Activated CD4-positive, alpha-beta T cell treated with anti-CD3 and anti-CD28 coated beads for 48 hours (primary cell): ENCODE measurements at regions not wholly inside any gene's neighbourhood (a gene's known extent, or its start where the extent isn't known, plus 50 kb on each side); places are given as distances from the start of the nearest gene placed in this dataset.

Source experiments
- DNase-seq: peaks from one replicate; pipeline ENCODE4 v3.0.0-alpha.2; 2020

DNA sequence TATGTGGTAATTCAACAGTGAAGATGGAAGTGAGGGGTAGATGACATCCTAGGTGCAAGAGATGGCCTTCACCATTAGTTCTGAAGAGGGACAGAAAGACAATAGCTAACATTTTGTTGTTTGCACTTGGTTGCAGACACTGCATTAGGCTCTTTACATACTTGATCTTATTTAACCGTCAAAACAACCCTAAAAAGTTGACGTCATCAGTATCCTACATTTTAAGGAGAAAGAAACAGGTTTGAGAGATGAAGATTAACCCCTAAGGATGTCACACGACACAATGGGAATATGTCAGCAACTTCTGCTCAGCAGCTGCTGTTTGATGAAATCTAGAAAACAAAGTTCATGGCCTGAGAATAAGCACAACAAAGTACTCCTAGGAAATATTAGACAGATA, 72.6 kb upstream of the MC3R start:
- DNase-seq, result no peak

GRCh38 chr20:56178219-56178618, 70.3 kb upstream of the MC3R start:
- DNase-seq, result no peak

GRCh38 chr20:56179051-56179450, 69.5 kb upstream of the MC3R start:
- no peak for DNase-seq

- no peak for DNase-seq
Measured at GRCh38 chr20:56181583-56181982, 66.9 kb upstream of the MC3R start.

- no peak for DNase-seq
Measured at GRCh38 chr20:56187534-56188165, 60.9 kb upstream of the MC3R start.

DNA sequence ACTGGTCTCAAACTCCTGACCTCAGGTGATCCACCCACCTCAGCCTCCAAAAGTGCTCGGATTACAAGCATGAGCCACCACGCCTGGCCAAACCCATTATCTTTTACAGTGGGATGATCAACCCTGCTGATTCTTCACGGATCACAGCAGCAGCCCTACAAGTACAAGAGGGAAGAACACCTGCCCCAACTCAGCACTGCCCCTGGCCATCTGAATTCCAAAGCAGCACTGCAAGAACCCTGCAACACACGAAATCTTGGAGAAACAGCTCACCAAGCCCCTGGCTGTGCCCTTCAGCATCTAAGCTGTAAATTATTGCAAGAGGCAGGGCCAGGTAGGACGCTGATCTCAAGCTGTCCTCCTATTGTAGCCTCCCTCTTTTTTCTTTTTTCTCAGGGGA, 54.5 kb upstream of the MC3R start:
- DNase-seq, result no peak

- no peak for DNase-seq
Measured at GRCh38 chr20:56195946-56196345, 52.6 kb upstream of the MC3R start.
